Islet of Langerhans (tissue), 1 donor: ENCODE measurements at regions not wholly inside any gene's neighbourhood (a gene's known extent, or its start where the extent isn't known, plus 50 kb on each side); places are given as distances from the start of the nearest gene placed in this dataset.
A peak's percentile ranks its signal among the peaks of the same experiment; 100 is the strongest.
"Not testable (repeated sequence)": the region's sequence is repeated elsewhere in the genome, so short reads cannot be mapped to it uniquely, and the experiment has no call there.

Experiments
- FAIRE-seq: peaks from one replicate; lab custom pipeline; 2011; peaks lifted over from hg19 to GRCh38; lab: Jason Lieb, UNC

DNA sequence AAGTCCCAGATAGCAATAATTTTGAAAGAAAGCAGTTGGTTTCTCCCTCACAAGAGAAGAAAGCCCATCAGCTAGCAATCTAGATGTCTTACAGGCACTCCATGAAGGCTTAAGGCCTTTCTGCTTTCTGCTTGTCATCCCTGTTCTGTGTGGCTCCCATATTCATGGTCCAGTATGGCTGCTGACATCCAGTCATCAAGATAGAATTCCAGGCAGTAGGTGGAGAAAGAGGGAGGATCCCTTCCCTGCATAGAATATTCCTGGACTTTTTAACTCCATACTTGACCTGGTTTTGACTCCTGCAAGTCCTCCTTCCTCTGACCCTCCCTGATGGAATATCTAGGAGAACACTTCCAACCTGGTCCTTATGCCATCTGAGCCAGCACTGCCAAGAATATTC, 389.9 kb upstream of the AKR1E2 start:
- FAIRE-seq, result no peak

GRCh38 chr10:4434516-4435071, 391.4 kb upstream of the AKR1E2 start:
- FAIRE-seq, result no peak

GRCh38 chr10:4434105-4434504, 391.9 kb upstream of the AKR1E2 start:
- FAIRE-seq, result no peak

GRCh38 chr10:4431114-4431863, 394.7 kb upstream of the AKR1E2 start:
- FAIRE-seq, result no peak

GRCh38 chr10:4429571-4429970, 396.4 kb upstream of the AKR1E2 start:
- FAIRE-seq, result no peak

GRCh38 chr10:4427532-4427931, 398.5 kb upstream of the AKR1E2 start:
- no peak for FAIRE-seq

- FAIRE-seq, result no peak
These were observed 399.1 kb upstream of the AKR1E2 start for GRCh38 chr10:4426866-4427265.

GRCh38 chr10:4409319-4409718, 416.7 kb upstream of the AKR1E2 start:
- no peak for FAIRE-seq

GRCh38 chr10:4407783-4408182, 418.2 kb upstream of the AKR1E2 start:
- FAIRE-seq, result no peak

GRCh38 chr10:4405828-4406227, 420.2 kb upstream of the AKR1E2 start:
- no peak for FAIRE-seq

DNA sequence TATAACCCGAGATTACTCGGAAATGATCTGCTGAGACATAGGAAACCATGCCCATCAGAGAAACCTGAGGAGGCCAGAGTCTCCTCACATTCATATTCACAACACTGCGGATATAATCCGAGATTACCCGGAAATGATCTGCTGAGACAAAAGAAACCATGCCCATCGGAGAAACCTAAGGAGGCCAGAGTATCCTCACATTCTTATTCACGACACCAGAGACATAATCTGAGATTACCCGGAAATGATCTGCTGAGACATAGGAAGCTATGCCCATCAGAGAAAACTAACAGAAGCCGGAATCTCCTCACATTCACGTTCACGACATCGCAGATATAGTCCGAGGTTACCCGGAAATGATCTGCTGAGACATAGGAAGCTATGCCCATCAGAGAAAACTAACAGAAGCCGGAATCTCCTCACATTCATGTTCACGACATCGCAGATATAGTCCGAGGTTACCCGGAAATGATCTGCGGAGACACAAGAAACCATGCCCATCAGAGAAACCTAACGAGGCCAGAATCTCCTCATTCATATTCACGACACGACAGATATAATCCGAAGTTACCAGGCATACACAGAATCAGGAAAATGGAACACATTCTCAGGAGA, 422.3 kb upstream of the AKR1E2 start:
- FAIRE-seq, result no peak

DNA sequence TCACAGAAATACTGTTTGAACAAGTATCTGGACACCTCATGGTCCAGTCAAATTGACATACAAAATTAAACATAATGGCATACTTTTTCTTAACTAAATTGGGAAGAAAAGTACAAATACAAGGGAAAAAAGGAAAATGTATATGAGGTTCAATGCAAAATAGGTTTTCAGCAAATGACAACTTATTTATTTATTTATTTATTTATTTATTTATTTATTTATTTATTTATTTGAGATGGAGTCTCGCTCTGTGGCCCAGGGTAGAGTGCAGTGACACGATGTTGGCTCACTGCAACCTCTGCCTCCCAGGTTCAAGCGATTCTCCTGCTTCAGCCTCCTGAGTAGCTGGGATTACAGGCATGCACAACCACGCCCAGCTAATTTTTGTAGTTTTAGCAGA, 424.9 kb upstream of the AKR1E2 start:
- FAIRE-seq, result not testable (repeated sequence)

DNA sequence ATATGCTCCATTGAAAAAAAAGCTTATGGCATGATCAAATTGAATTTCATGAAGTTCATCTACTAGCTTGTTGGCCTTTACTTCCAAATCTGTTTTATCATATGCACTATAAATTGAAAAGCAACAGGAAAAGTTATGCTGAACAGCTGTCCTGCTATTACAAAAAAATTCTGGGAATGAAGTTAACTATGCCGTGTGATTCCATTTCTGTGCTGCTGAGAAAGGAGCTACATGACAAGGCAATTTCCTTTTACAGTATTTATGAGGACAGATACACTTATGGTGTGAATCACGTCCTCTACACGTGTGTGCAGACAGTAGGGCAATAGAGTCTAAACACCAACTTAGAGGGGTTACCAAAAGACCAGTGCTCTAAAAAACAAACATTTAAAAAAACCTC, 426.5 kb upstream of the AKR1E2 start:
- FAIRE-seq, result no peak

DNA sequence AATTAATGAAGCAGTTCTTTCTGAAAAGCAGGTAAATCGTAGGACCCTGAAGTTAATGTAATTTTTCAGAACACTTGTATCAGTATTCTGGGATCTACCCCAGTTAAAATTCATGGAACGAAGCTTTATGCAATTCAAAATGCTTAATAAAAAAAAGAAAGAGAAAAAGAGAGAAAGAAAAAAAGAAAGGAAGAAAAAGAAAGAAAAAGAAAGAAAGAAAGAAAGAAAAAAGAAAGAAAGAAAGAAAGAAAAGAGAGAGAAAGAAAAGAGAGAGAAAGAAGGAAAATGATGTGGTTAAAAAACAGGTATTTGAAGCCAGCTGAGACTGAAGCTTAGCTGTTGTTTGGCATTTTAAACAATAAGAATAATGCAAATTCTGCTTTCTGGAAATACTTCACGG, 427.4 kb upstream of the AKR1E2 start:
- no peak for FAIRE-seq

DNA sequence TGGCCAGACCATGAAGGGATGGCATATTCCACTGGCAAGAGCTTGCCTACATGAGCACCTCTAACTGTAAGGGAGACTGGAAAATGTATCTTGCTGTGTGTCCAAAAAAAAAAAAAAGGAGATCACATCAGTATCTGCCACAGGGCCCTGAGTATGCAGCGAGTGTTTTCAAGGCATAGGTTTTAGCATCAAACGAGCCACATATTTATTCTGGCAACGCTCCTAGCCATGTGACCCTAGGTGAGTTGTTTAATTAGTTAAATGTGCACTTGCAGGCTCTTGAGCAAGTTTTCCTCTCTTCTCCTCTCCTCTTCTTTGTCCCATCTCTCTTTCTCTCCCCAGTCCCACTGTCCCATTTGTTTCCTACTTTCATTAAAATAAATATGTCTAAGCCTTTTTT, 428.7 kb upstream of the AKR1E2 start:
- FAIRE-seq, result peak; percentile 86

GRCh38 chr10:4396401-4397283, 429.4 kb upstream of the AKR1E2 start:
- peak; percentile 69 for FAIRE-seq

GRCh38 chr10:4395731-4396130, 430.3 kb upstream of the AKR1E2 start:
- no peak for FAIRE-seq

DNA sequence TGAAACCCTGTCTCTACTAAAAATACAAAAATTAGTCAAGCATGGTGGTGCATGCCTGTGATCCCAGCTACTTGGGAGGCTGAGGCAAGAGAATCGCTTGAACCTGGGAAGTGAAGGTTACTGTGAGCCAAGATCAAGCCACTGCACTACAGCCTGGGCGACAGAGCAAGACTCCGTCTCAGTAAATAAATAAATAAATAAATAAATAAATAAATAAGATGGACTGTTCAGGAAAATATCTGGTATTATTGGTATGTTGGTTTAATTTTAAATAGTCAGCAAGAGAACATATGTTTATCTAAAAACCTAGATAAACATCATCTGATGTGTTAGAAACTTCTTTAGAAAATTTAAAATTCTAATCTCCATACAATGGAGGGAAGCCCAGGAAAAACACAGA, 431.6 kb upstream of the AKR1E2 start:
- not testable (repeated sequence) for FAIRE-seq

- FAIRE-seq, result no peak
These were observed 434.3 kb upstream of the AKR1E2 start for GRCh38 chr10:4391683-4392082.

GRCh38 chr10:4390219-4390618, 435.8 kb upstream of the AKR1E2 start:
- FAIRE-seq, result no peak

- no peak for FAIRE-seq
These were observed 440.7 kb upstream of the AKR1E2 start for GRCh38 chr10:4385231-4385870.

DNA sequence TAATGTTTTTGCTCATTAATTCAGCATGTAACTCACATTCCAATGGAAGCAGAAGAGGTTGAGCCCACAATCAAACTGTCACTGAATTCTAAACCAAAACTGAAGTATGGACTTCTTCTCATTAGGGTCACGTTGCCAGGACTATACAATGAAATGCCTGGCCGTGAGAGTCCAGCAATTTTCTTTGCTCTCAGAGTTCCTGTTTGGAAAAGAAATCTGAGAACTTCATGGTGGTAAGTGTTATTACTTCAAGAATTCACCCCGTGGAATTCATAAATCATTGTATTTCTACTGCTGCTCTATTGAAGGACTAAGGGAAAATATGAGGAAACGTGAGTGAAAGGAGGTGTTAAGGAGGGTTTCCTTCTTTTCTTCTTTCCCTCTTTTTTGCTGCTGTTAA, 441.8 kb upstream of the AKR1E2 start:
- FAIRE-seq, result no peak
